CD4-positive, alpha-beta T cell (primary cell): ENCODE measurements at regions not wholly inside any gene's neighbourhood (a gene's known extent, or its start where the extent isn't known, plus 50 kb on each side); places are given as distances from the start of the nearest gene placed in this dataset.

Source experiments
- ATAC-seq: fragments of 200-7000 bp; cut with Tn5 transposase; one replicate; pipeline ENCODE4 v1.10.0; 2022; ENCODE audit warnings: mild to moderate bottlenecking; ENCODE audit not compliant: poor library complexity
- CTCF ChIA-PET: fragments of 350-600 bp; sonication (Branson Sonifier 250); formaldehyde crosslinking; loops from one replicate; lab custom pipeline; 2021; ENCODE audit warnings: antibody characterized with exemption, inconsistent platforms; lab: Charles Lee
- POLR2A ChIA-PET: fragments of 350-600 bp; sonication (Branson Sonifier 250); formaldehyde crosslinking; loops from one replicate; lab custom pipeline; 2021; ENCODE audit warnings: antibody characterized with exemption, inconsistent platforms; lab: Charles Lee
- DNase-seq, 14 experiments: peaks; one replicate each; pipeline ENCODE4 v3.0.0-alpha.2; 2013 to 2020; ENCODE audit warnings: mixed read lengths in 2 of 14
- H3K27ac ChIP-seq, 2 donors: one replicate each; pipeline versions ENCODE4 v1.5.1 to v1.7.0; 2013; ENCODE audit warnings: low read length in 2 of 2, low read depth in 1 of 2, mild to moderate bottlenecking in 1 of 2
- H3K27me3 ChIP-seq, 2 experiments: 1 replicate in 1 of 2; 2 replicates in 1 of 2; pipeline versions ENCODE4 v1.6.1 to v1.7.0; 2013; ENCODE audit warnings: low read length in 2 of 2, control low read depth in 1 of 2, mild to moderate bottlenecking in 1 of 2, moderate library complexity in 1 of 2; ENCODE audit not compliant: insufficient read depth in 2 of 2, control insufficient read depth in 1 of 2
- H3K36me3 ChIP-seq: one replicate; pipeline ENCODE4 v1.6.1; 2013; ENCODE audit warnings: low read length, control low read depth; ENCODE audit not compliant: insufficient read depth
- H3K4me1 ChIP-seq: one replicate; pipeline ENCODE4 v1.6.1; 2013; ENCODE audit warnings: low read length, control low read depth; ENCODE audit not compliant: insufficient read depth
- H3K4me3 ChIP-seq: one replicate; pipeline ENCODE4 v1.5.1; 2013; ENCODE audit warnings: mild to moderate bottlenecking, low read length, moderate library complexity
- H3K9me3 ChIP-seq, 2 experiments: 1 replicate in 1 of 2; 2 replicates in 1 of 2; pipeline versions ENCODE4 v1.6.1 to v1.7.0; 2013; ENCODE audit warnings: low read length in 2 of 2, mild to moderate bottlenecking in 2 of 2, control low read depth in 1 of 2, moderate library complexity in 1 of 2; ENCODE audit not compliant: control insufficient read depth in 1 of 2, insufficient read depth in 1 of 2
- H3K27ac Mint-ChIP-seq: one replicate; pipeline ENCODE4 v1.8.0; 2020; ENCODE audit warnings: mixed read lengths
- H3K27me3 Mint-ChIP-seq: one replicate; pipeline ENCODE4 v1.8.0; 2021; ENCODE audit warnings: mixed read lengths
- H3K36me3 Mint-ChIP-seq: one replicate; pipeline ENCODE4 v1.8.0; 2021; ENCODE audit warnings: low read depth, mixed read lengths
- H3K4me1 Mint-ChIP-seq: one replicate; pipeline ENCODE4 v1.8.0; 2021; ENCODE audit warnings: low read depth, mixed read lengths
- H3K4me3 Mint-ChIP-seq: one replicate; pipeline ENCODE4 v1.8.0; 2020; ENCODE audit warnings: mild to moderate bottlenecking, mixed read lengths
- H3K9me3 Mint-ChIP-seq: one replicate; pipeline ENCODE4 v1.8.0; 2020; ENCODE audit warnings: mixed read lengths
- CTCF ChIP-seq: fragments of 200-600 bp; IDR thresholded peaks from one replicate; pipeline ENCODE4 v1.8.0; 2022; ENCODE audit warnings: antibody characterized with exemption, mild to moderate bottlenecking
- intact Hi-C, 2 experiments: fragments of 100-400 bp; cut with DNase I in 1 of 2; cut with micrococcal nuclease in 1 of 2; formaldehyde crosslinking; loops; one replicate each; pipeline versions ENCODE4 v1.15.1 to v1.9.0; 2023 to 2025; cut with DNase I, micrococcal nuclease

- no peaks in the 10 kb centered on the region for H3K4me1 Mint-ChIP-seq
- no peaks in the 10 kb centered on the region for H3K27me3 ChIP-seq
- no peak overlapping the region for H3K4me3 Mint-ChIP-seq
- intact Hi-C loops: no loop called here
- peaks cover 35% of the 10 kb centered on the region for H3K27me3 Mint-ChIP-seq
- CTCF ChIA-PET: no interaction called here
- no peaks in the 10 kb centered on the region for H3K36me3 Mint-ChIP-seq
- no peaks in the 10 kb centered on the region for H3K9me3 ChIP-seq
- POLR2A ChIA-PET: no interaction called here
- no peaks in the 10 kb centered on the region for H3K4me1 ChIP-seq
- no peak overlapping the region for H3K4me3 ChIP-seq
- no peak for DNase-seq
- no peak for ATAC-seq
- no peaks in the 10 kb centered on the region for H3K36me3 ChIP-seq
- no peak for TF ChIP-seq CTCF
- H3K27ac Mint-ChIP-seq: no peak overlapping the region
- no peak overlapping the region for H3K27ac ChIP-seq
- no peaks in the 10 kb centered on the region for H3K9me3 Mint-ChIP-seq
Measured at GRCh38 chr3:157626817-157627216, 123.6 kb upstream of the VEPH1 start.

- Mint-ChIP-seq H3K27me3 (peaks cover 31% of the 10 kb centered on the region), H3K4me3 (no peak overlapping the region), H3K27ac (no peak overlapping the region), H3K4me1 (no peaks in the 10 kb centered on the region), H3K36me3 (no peaks in the 10 kb centered on the region), H3K9me3 (no peaks in the 10 kb centered on the region)
- CTCF ChIA-PET: no interaction called here
- ATAC-seq: no peak
- Histone ChIP-seq H3K4me3 (no peak overlapping the region), H3K9me3 (no peaks in the 10 kb centered on the region), H3K27me3 (peaks cover 0 to 6% of the 10 kb centered on the region in 2 experiments), H3K36me3 (no peaks in the 10 kb centered on the region), H3K27ac (no peak overlapping the region), H3K4me1 (no peaks in the 10 kb centered on the region)
- no peak for DNase-seq
- POLR2A ChIA-PET: no interaction called here
- intact Hi-C loops: no loop called here
- no peak for TF ChIP-seq CTCF
Measured at GRCh38 chr3:157624801-157625200, 121.6 kb upstream of the VEPH1 start.

GRCh38 chr3:157618886-157619285 is 115.7 kb upstream of the VEPH1 start:
- intact Hi-C loops: loop anchor here (1.0 to 5.0 kb wide), 3 partner anchors 693 to 913 kb away; no protein-coding TSS in a partner anchor
- Histone ChIP-seq H3K4me1 (no peaks in the 10 kb centered on the region), H3K36me3 (no peaks in the 10 kb centered on the region), H3K27me3 (peaks cover 0 to 14% of the 10 kb centered on the region in 2 experiments), H3K4me3 (no peak overlapping the region), H3K9me3 (no peaks in the 10 kb centered on the region), H3K27ac (no peak overlapping the region)
- H3K9me3 Mint-ChIP-seq: no peaks in the 10 kb centered on the region
- H3K27me3 Mint-ChIP-seq: peaks cover 19% of the 10 kb centered on the region
- H3K27ac Mint-ChIP-seq: no peak overlapping the region
- H3K4me3 Mint-ChIP-seq: no peak overlapping the region
- no peak for TF ChIP-seq CTCF
- no peaks in the 10 kb centered on the region for H3K36me3 Mint-ChIP-seq
- H3K4me1 Mint-ChIP-seq: peaks cover 6% of the 10 kb centered on the region
- no peak for DNase-seq
- no peak for ATAC-seq
- CTCF ChIA-PET: no interaction called here
- POLR2A ChIA-PET: no interaction called here
